ENCODE measurements at regions not wholly inside any gene's neighbourhood (a gene's known extent, or its start where the extent isn't known, plus 50 kb on each side); places are given as distances from the start of the nearest gene placed in this dataset.

- H3K9me2 ChIP-seq (ENCODE audit: insufficient read depth): no peaks in the 10 kb centered on the region
- RAD21 ChIA-PET (ENCODE audit: low non-redundant PET in 1 of 2, low total read pairs in 2 of 2, uncharacterized antibody in 2 of 2, unreplicated experiment in 2 of 2): no interaction called here
- no peak for TF ChIP-seq SRF (IDR thresholded peaks at IDR 0.05; ENCODE audit: low read depth)
- H3K9ac ChIP-seq (ENCODE audit: low read length): no peak overlapping the region
- CTCF ChIA-PET: no interaction called here
- DNase-seq (ENCODE audit: low read depth, low spot score) (no peak), ATAC-seq (no peak)
- H3K27me3 ChIP-seq (ENCODE audit: insufficient read depth, low read length): no peaks in the 10 kb centered on the region
- H3K4me2 ChIP-seq (ENCODE audit: low read length): no peak overlapping the region
- no peaks in the 10 kb centered on the region for H3K4me1 ChIP-seq (ENCODE audit: control insufficient read depth in 1 of 2, insufficient read depth in 2 of 2, low read length in 2 of 2)
- no peak overlapping the region for H3K4me3 ChIP-seq (replicated peaks in 1 of 2; ENCODE audit: low read depth in 1 of 2, low read length in 2 of 2)
- no peak overlapping the region for H3K27ac ChIP-seq (ENCODE audit: low read depth, low read length)
- no peaks in the 10 kb centered on the region for H4K20me1 ChIP-seq (ENCODE audit: insufficient read depth)
- intact Hi-C loops (cut with micrococcal nuclease): no loop called here
- no peaks in the 10 kb centered on the region; a peak in 1 of 4 replicates for H3K9me3 ChIP-seq (ENCODE audit: control insufficient read depth in 1 of 2, insufficient read depth in 1 of 2, low read depth in 1 of 2, low read length in 2 of 2)
- no peak overlapping the region for H2AFZ ChIP-seq (ENCODE audit: low read depth, low read length, poor library complexity, severe bottlenecking)
- H3K79me2 ChIP-seq (ENCODE audit: insufficient read depth, low read length): no peaks in the 10 kb centered on the region
- BruUV-seq (replicated peaks): no TSS peak
- POLR2A ChIA-PET: no interaction called here
- no peaks in the 10 kb centered on the region for H3K36me3 ChIP-seq (ENCODE audit: control insufficient read depth in 1 of 2, insufficient read depth in 2 of 2, low read length in 2 of 2)
Observed at GRCh38 chr16:51328733-51329132, 177.7 kb upstream of the SALL1 start.

- H3K9me3 ChIP-seq (ENCODE audit: control insufficient read depth in 1 of 2, insufficient read depth in 1 of 2, low read depth in 1 of 2, low read length in 2 of 2): peaks cover 0 to 6% of the 10 kb centered on the region in 2 experiments; a peak in 1 of 4 replicates
- H3K4me3 ChIP-seq (replicated peaks in 1 of 2; ENCODE audit: low read depth in 1 of 2, low read length in 2 of 2): no peak overlapping the region
- ChIA-PET POLR2A (no interaction called here), CTCF (no interaction called here), RAD21 (ENCODE audit: low non-redundant PET in 1 of 2, low total read pairs in 2 of 2, uncharacterized antibody in 2 of 2, unreplicated experiment in 2 of 2) (no interaction called here)
- ATAC-seq (no peak), DNase-seq (ENCODE audit: low read depth, low spot score) (no peak)
- no peaks in the 10 kb centered on the region for H3K36me3 ChIP-seq (ENCODE audit: control insufficient read depth in 1 of 2, insufficient read depth in 2 of 2, low read length in 2 of 2)
- H3K9ac ChIP-seq (ENCODE audit: low read length): no peak overlapping the region
- TF ChIP-seq ELF1 (IDR thresholded peaks at IDR 0.05; ENCODE audit: borderline replicate concordance, low read depth) (no peak), EZH2phosphoT487 (IDR thresholded peaks at IDR 0.05; ENCODE audit: borderline replicate concordance) (no peak), ZFX (IDR thresholded peaks at IDR 0.05) (no peak), ATF3 (IDR thresholded peaks at IDR 0.05) (no peak)
- H3K79me2 ChIP-seq (ENCODE audit: insufficient read depth, low read length): no peaks in the 10 kb centered on the region
- H3K9me2 ChIP-seq (ENCODE audit: insufficient read depth): no peaks in the 10 kb centered on the region
- H2AFZ ChIP-seq (ENCODE audit: low read depth, low read length, poor library complexity, severe bottlenecking): no peak overlapping the region
- no peak overlapping the region for H3K27ac ChIP-seq (ENCODE audit: low read depth, low read length)
- no peaks in the 10 kb centered on the region for H3K27me3 ChIP-seq (ENCODE audit: insufficient read depth, low read length)
- H4K20me1 ChIP-seq (ENCODE audit: insufficient read depth): no peaks in the 10 kb centered on the region
- intact Hi-C loops (cut with micrococcal nuclease): no loop called here
- no peak overlapping the region for H3K4me2 ChIP-seq (ENCODE audit: low read length)
- BruUV-seq (replicated peaks): no TSS peak
- H3K4me1 ChIP-seq (ENCODE audit: control insufficient read depth in 1 of 2, insufficient read depth in 2 of 2, low read length in 2 of 2): no peaks in the 10 kb centered on the region
Observed at GRCh38 chr16:51327001-51327400, 175.9 kb upstream of the SALL1 start.
